K562 (cell line): ENCODE measurements at regions not wholly inside any gene's neighbourhood (a gene's known extent, or its start where the extent isn't known, plus 50 kb on each side); places are given as distances from the start of the nearest gene placed in this dataset.

Experiments
- ATAC-seq: fragments of 200-7000 bp; cut with Tn5 transposase; 3 replicates; pipeline ENCODE4 v1.9.1; 2020; ENCODE audit warnings: moderate library complexity
- BruUV-seq: library from RNA; stranded (reverse); fragments of 400-500 nt; replicated peaks from 2 replicates; lab custom pipeline; 2021; lab: Mats Ljungman, UMichigan
- CTCF ChIA-PET: fragments of 300-600 bp; formaldehyde crosslinking; extraction: SDS; loops from one replicate; lab custom pipeline; 2021; ENCODE audit warnings: low intra/inter-chr PET ratio; lab: Yijun Ruan, JAX
- POLR2A ChIA-PET: fragments of 300-600, 350-650 bp; sonication (Branson Sonifier 250); formaldehyde crosslinking; extraction: SDS; loops from one replicate; lab custom pipeline; 2021; ENCODE audit warnings: antibody characterized with exemption, inconsistent platforms; lab: Yijun Ruan, JAX
- DNase-seq, 4 experiments: peaks; one replicate each; pipeline versions ENCODE4 v3.0.0 to v3.0.0-alpha.2; 2011 to 2018; ENCODE audit warnings: low spot score in 3 of 4, mixed read lengths in 3 of 4; ENCODE audit errors: extremely low read depth in 1 of 4
- FAIRE-seq: peaks from 2 replicates; lab custom pipeline; 2011; peaks lifted over from hg19 to GRCh38; lab: Jason Lieb, UNC
- H2AFZ ChIP-seq: 2 replicates; pipeline ENCODE4 v1.6.0; 2011; ENCODE audit warnings: low read depth, low read length, control low read depth, inconsistent platforms
- H3K27ac ChIP-seq: fragments of 200-600 bp; 3 replicates; pipeline ENCODE4 v1.8.0; 2011; ENCODE audit warnings: low read depth, mild to moderate bottlenecking, control low read depth, inconsistent platforms, low read length, moderate library complexity, mixed read lengths; ENCODE audit errors: extremely low read depth
- H3K27me3 ChIP-seq, 2 experiments: fragments of 300-600 bp in 1 of 2; 2 replicates in 1 of 2; 3 replicates in 1 of 2; pipeline versions ENCODE4 v1.6.0 to v1.8.0; 2011; ENCODE audit warnings: inconsistent platforms in 2 of 2, low read length in 2 of 2, mild to moderate bottlenecking in 1 of 2, mixed read lengths in 1 of 2, moderate library complexity in 1 of 2; ENCODE audit not compliant: control insufficient read depth in 2 of 2, insufficient read depth in 2 of 2
- H3K36me3 ChIP-seq: fragments of 300-600 bp; 3 replicates; pipeline ENCODE4 v1.8.0; 2011; ENCODE audit warnings: mild to moderate bottlenecking, low read length, inconsistent platforms; ENCODE audit not compliant: control insufficient read depth, insufficient read depth
- H3K4me1 ChIP-seq, 2 experiments: fragments of 200-600 bp in 1 of 2; replicated peaks in 1 of 2; 2 replicates in 1 of 2; 3 replicates in 1 of 2; pipeline versions ENCODE4 v1.5.1 to v1.8.0; 2011; ENCODE audit warnings: inconsistent platforms in 2 of 2, low read length in 2 of 2, mild to moderate bottlenecking in 1 of 2, mixed read lengths in 1 of 2, moderate library complexity in 1 of 2; ENCODE audit not compliant: control insufficient read depth in 2 of 2, insufficient read depth in 2 of 2
- H3K4me2 ChIP-seq: 2 replicates; pipeline ENCODE4 v1.6.1; 2011; ENCODE audit warnings: low read length, control low read depth, inconsistent platforms, mixed read lengths; ENCODE audit not compliant: insufficient read depth
- H3K4me3 ChIP-seq: fragments of 200-600 bp; sonication (generic), shearing (Covaris generic); 2 replicates; pipeline ENCODE4 v1.5.1; 2016; ENCODE audit warnings: control low read depth, inconsistent platforms
- H3K79me2 ChIP-seq: fragments of 200-600 bp; 3 replicates; pipeline ENCODE4 v1.8.0; 2011; ENCODE audit warnings: low read length, inconsistent platforms; ENCODE audit not compliant: control insufficient read depth, insufficient read depth
- H3K9ac ChIP-seq, 2 experiments: 2 replicates each; pipeline versions ENCODE4 v1.6.0 to v1.6.1; 2011; ENCODE audit warnings: low read depth in 2 of 2, low read length in 2 of 2, control low read depth in 1 of 2, inconsistent platforms in 1 of 2, mild to moderate bottlenecking in 1 of 2, mixed read lengths in 1 of 2; ENCODE audit not compliant: insufficient read depth in 1 of 2
- H3K9me1 ChIP-seq: one replicate; pipeline ENCODE4 v1.6.0; 2011; ENCODE audit warnings: inconsistent platforms, mild to moderate bottlenecking, low read length, moderate library complexity; ENCODE audit not compliant: control insufficient read depth, insufficient read depth
- H3K9me3 ChIP-seq: replicated peaks from 2 replicates; pipeline ENCODE4 v1.5.1; 2011; ENCODE audit warnings: low read depth, low read length, inconsistent platforms; ENCODE audit not compliant: control insufficient read depth, insufficient read depth
- H4K20me1 ChIP-seq: replicated peaks from 2 replicates; pipeline ENCODE4 v1.6.1; 2011; ENCODE audit warnings: low read length, inconsistent platforms, mixed read lengths; ENCODE audit not compliant: control insufficient read depth, insufficient read depth
- HNRNPLL ChIP-seq: fragments of 200-400 bp; formaldehyde crosslinking; IDR thresholded peaks from 2 replicates; pipeline ENCODE4 v1.6.1; 2017; ENCODE audit warnings: low read length, low read depth, mild to moderate bottlenecking; ENCODE audit not compliant: poor library complexity, severe bottlenecking
- RBM22 ChIP-seq: fragments of 200-400 bp; formaldehyde crosslinking; IDR thresholded peaks from 2 replicates; pipeline ENCODE4 v1.6.1; 2018; ENCODE audit warnings: low read length, low read depth; ENCODE audit not compliant: poor library complexity, severe bottlenecking
- ZBTB49 ChIP-seq: sonication (generic); formaldehyde crosslinking; IDR thresholded peaks from 2 replicates; pipeline ENCODE4 v1.8.0; 2022; ENCODE audit warnings: missing genetic modification reagents, mild to moderate bottlenecking, borderline replicate concordance
- WGBS: fragments of 100-300 bp; shearing (Covaris generic); methylation state at CpG from one replicate; pipeline ENCODE4 v1.1.6; 2016; ENCODE audit warnings: low coverage, mixed read lengths; ENCODE audit not compliant: insufficient coverage; ENCODE audit errors: missing lambda C conversion rate; 5-methylcytosine and 5-hydroxymethylcytosine counted together
- in situ Hi-C: fragments of 300-500 bp; cut with MboI; formaldehyde crosslinking; loops from 4 replicates; pipeline ENCODE4 v1.15.0; 2018; ENCODE audit warnings: inconsistent platforms, mixed read lengths
- intact Hi-C: fragments of 100-400 bp; cut with micrococcal nuclease; formaldehyde crosslinking; loops from 2 replicates; pipeline ENCODE4 v1.14.2; 2022

GRCh38 chr2:236344446-236344845, 80.2 kb upstream of the ASB18 start:
- ATAC-seq (no peak), FAIRE-seq (no peak)
- no TSS peak for BruUV-seq

More at GRCh38 chr2:236344446-236344845, 80.2 kb upstream of the ASB18 start:
- Histone ChIP-seq H3K9ac (no peak overlapping the region), H3K4me2 (no peak overlapping the region), H3K79me2 (no peaks in the 10 kb centered on the region), H3K27ac (no peak overlapping the region), H3K27me3 (peaks cover 0 to 30% of the 10 kb centered on the region in 2 experiments; a peak in 2 of 5 replicates), H3K9me3 (no peaks in the 10 kb centered on the region), H3K4me3 (no peak overlapping the region)
- intact Hi-C loops = no loop called here
- WGBS = 0% methylated on average over 6 of the region's 7 CpGs
- POLR2A ChIA-PET = no interaction called here
- in situ Hi-C loops = loop anchor here (10.0 kb wide), 1 partner anchor 710 kb away; no protein-coding TSS in a partner anchor
- no peak for TF ChIP-seq HNRNPLL
- no peak for TF ChIP-seq ZBTB49 (CRISPR knock-in tag)
- no peak for TF ChIP-seq RBM22
- TF ChIP-seq, all 486 proteins: peak for 0
- CTCF ChIA-PET = no interaction called here
- Histone ChIP-seq H3K36me3 (no peaks in the 10 kb centered on the region), H3K4me1 (no peaks in the 10 kb centered on the region), H2AFZ (no peak overlapping the region), H4K20me1 (no peaks in the 10 kb centered on the region), H3K9me1 (no peaks in the 10 kb centered on the region)
- DNase-seq = no peak
